ENCODE measurements at regions not wholly inside any gene's neighbourhood (a gene's known extent, or its start where the extent isn't known, plus 50 kb on each side); places are given as distances from the start of the nearest gene placed in this dataset.

- Histone ChIP-seq H3K9me3 (ENCODE audit: severe bottlenecking) (no peaks in the 10 kb centered on the region), H3K36me3 (no peaks in the 10 kb centered on the region), H3K27me3 (ENCODE audit: insufficient read depth, low read depth, severe bottlenecking) (no peaks in the 10 kb centered on the region), H3K27ac (no peak overlapping the region), H3K4me3 (ENCODE audit: low read depth, low read length) (no peak overlapping the region)
- TF ChIP-seq, protein P1, sequence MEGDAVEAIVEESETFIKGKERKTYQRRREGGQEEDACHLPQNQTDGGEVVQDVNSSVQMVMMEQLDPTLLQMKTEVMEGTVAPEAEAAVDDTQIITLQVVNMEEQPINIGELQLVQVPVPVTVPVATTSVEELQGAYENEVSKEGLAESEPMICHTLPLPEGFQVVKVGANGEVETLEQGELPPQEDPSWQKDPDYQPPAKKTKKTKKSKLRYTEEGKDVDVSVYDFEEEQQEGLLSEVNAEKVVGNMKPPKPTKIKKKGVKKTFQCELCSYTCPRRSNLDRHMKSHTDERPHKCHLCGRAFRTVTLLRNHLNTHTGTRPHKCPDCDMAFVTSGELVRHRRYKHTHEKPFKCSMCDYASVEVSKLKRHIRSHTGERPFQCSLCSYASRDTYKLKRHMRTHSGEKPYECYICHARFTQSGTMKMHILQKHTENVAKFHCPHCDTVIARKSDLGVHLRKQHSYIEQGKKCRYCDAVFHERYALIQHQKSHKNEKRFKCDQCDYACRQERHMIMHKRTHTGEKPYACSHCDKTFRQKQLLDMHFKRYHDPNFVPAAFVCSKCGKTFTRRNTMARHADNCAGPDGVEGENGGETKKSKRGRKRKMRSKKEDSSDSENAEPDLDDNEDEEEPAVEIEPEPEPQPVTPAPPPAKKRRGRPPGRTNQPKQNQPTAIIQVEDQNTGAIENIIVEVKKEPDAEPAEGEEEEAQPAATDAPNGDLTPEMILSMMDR (IDR thresholded peaks at IDR 0.05; ENCODE audit: low read depth, low read length), result no peak
- no peak for DNase-seq
These were observed 52.9 kb upstream of the SSBP2 start for GRCh38 chr5:81803812-81804211.

- DNase-seq, result no peak
- TF ChIP-seq, protein P1 (IDR thresholded peaks at IDR 0.05; ENCODE audit: low read depth, low read length), result no peak
- Histone ChIP-seq H3K27me3 (ENCODE audit: insufficient read depth, low read depth, severe bottlenecking) (no peaks in the 10 kb centered on the region), H3K9me3 (ENCODE audit: severe bottlenecking) (no peaks in the 10 kb centered on the region), H3K36me3 (no peaks in the 10 kb centered on the region), H3K27ac (no peak overlapping the region), H3K4me3 (ENCODE audit: low read depth, low read length) (no peak overlapping the region)
These were observed 51.7 kb upstream of the SSBP2 start for GRCh38 chr5:81802625-81803024.

DNA sequence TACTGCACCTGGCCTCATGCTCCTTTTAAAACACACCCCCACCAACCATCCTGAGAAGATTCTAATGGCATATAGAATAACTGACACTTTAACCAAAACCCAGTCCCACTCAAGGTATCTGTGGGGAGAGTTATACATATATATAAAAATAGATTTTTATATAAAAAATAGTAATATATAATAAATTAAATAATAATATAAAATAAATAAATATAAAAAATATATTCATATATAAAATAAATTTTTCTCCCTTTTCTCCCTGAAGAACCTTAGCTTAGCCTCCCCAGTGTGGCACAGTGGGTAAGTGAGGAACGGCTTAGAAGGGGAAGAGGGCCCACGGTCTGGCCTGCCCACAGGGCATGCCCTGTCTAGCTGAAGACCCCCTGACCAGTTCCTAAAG is 51.1 kb upstream of the SSBP2 start:
- Histone ChIP-seq H3K27ac (no peak overlapping the region), H3K4me3 (ENCODE audit: low read depth, low read length) (no peak overlapping the region), H3K9me3 (ENCODE audit: severe bottlenecking) (no peaks in the 10 kb centered on the region), H3K36me3 (no peaks in the 10 kb centered on the region), H3K27me3 (ENCODE audit: insufficient read depth, low read depth, severe bottlenecking) (no peaks in the 10 kb centered on the region)
- DNase-seq, result no peak
- TF ChIP-seq, protein P1 (IDR thresholded peaks at IDR 0.05; ENCODE audit: low read depth, low read length), result no peak

DNA sequence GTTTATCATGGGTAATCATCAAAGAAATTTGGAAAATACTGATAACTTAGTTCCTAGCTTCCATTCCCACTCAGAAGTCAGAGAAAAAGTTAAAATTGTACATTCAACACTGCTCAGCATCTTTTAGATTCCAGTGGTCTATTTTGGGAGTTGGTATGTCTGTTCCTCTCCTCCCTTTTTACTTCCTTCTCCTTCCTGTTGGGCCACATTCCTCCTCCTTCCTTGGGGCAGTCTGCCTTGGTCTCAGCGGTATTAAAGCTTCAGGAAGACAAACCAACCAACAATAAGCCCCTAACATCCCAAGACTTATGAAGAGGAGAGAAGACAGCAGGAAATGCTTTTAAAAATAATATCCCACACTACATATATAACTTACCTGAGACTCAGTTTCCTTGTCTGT is 49.9 kb upstream of the SSBP2 start:
- no peaks in the 10 kb centered on the region for H3K36me3 ChIP-seq
- no peaks in the 10 kb centered on the region for H3K9me3 ChIP-seq (ENCODE audit: severe bottlenecking)
- no peak overlapping the region for H3K27ac ChIP-seq
- no peaks in the 10 kb centered on the region for H3K27me3 ChIP-seq (ENCODE audit: insufficient read depth, low read depth, severe bottlenecking)
- TF ChIP-seq, protein P1 (IDR thresholded peaks at IDR 0.05; ENCODE audit: low read depth, low read length), result no peak
- no peak overlapping the region for H3K4me3 ChIP-seq (ENCODE audit: low read depth, low read length)
- DNase-seq, result no peak
